ENCODE measurements at regions not wholly inside any gene's neighbourhood (a gene's known extent, or its start where the extent isn't known, plus 50 kb on each side); places are given as distances from the start of the nearest gene placed in this dataset.
"Not testable (repeated sequence)": the region's sequence is repeated elsewhere in the genome, so short reads cannot be mapped to it uniquely, and the experiment has no call there.

DNA sequence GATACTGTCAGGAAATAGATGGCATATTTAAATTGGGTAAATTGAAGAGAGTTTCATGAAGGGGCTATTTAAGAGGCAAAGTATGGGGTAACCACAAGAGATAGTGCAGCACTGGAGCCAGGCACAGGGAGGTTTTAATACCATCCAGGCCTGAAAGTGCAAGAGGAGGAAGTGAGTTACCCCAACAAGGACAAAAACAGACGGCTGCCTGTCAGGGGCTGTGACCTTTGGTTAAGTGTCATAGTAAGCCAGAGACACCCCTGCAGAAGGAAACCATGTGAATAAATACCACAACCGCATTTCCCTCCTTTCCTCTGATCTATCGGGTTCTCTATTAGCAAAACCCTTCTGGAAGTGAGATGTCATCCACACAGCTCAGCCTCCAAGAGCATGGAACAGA is 122.0 kb upstream of the DHRS4 start:
- no peak for DNase-seq (ENCODE audit: low spot score)

DNA sequence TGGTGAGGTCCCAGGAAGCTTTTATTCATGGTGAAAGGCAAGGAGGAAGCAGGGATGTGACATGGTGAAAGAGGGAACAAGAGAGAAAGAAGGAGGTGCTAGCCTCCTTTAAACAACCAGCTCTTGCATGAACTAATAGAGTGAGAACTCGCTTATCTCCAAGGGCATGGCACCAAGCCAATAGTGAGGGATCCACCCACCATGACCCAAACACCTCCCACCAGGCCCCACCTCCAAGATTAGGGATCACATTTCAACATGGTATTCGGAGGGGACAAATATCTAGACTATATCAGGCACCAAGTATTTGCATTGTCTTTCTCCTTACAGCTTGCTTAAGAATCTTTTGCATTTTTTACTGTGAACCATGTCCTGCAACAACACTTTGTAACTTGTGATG is 91.9 kb upstream of the DHRS4 start:
- DNase-seq (ENCODE audit: low spot score): no peak

DNA sequence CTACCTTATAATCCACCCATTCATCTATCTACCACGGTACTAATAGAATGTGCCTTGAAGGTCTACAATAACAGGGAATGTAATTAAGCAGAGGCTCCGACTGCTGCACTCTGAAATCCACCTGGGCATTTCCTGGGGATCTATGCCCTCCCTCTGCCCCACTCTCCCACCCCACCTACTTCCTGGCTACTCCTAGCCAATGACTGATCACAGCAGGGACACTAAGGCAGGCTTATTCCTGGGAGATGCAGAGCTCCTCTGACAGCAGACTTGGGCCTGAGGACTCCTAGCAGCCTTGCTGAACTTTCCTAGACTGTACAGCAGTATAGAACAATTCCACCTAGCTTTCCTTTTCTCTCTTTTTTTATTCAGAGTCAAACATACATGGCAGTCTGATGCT is 91.1 kb upstream of the DHRS4 start:
- no peak for DNase-seq (ENCODE audit: low spot score)

DNA sequence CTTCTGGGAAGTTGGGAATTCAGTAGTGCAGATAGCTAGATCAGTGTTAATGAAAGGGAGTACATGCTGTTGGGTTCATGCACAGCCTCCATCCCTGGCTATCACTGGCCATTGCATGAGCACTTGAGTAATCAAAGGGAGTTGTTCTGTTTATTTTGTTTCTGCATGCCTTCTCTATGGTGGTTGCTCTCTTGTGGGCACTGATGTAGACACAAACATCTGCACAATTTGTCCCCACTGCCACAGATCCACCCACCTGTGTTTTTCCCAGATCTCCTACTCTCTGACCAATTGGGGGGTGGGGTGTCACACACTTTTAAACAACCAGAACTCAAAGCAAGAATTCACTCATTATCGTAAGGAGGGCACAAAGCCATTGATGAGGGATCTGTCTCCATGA is 89.7 kb upstream of the DHRS4 start:
- DNase-seq (ENCODE audit: low spot score): no peak

DNA sequence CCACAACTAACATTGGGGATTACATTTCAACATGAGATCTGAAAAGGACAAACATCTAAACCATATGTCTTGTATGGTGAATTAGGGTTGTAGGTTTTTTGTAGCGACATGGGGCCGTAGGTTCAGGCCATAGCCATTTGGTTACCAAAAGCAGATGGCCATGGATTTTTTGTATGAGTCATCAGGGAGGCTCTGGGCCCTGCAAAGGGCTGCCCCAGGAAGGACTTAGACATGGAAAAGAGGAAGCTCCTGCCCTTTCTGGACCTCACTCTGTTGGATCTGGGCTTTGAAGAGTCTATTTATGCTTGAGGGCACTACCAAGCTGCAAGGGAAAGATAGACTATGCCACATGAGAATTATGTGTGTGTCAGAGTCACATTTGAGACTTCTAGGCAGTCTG is 89.3 kb upstream of the DHRS4 start:
- DNase-seq (ENCODE audit: low spot score): no peak

DNA sequence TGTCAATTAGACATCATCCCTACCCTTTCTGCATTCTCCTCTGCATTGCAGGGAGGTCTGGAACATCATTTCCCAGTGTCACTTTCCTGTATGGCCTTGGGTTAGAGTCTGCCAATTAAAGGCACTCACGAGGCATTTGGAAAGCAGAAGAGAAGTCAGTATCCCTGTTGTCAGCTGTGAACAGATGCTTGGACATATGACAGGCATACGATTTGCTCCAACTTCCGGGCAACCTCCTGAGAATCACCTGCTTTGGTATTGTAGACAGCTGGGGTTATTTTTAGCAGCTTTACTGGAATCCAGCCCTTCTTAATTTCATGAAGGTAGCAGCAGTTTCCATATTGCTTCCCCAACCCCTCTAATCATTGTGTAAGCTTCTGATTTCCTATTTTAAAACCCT is 88.7 kb upstream of the DHRS4 start:
- DNase-seq (ENCODE audit: low spot score): no peak

DNA sequence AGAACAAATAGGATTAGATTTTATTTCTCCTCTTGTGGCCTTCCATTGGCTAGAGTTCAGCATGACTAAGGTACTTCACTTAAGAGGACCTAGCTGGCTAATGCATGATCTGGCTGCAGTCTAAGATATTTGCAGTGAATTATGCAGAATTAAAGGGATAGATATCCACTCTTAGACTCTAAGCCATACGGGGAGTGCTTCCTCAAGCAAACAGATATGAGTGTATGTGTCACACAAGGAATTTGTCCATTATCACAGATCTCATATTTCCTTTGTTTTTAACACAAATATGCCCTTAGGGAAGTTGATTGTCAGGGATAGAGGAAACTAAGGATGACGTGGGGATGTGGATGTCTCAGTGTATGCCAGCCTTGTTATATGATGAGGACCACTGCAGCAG is 88.1 kb upstream of the DHRS4 start:
- DNase-seq (ENCODE audit: low spot score): no peak

DNA sequence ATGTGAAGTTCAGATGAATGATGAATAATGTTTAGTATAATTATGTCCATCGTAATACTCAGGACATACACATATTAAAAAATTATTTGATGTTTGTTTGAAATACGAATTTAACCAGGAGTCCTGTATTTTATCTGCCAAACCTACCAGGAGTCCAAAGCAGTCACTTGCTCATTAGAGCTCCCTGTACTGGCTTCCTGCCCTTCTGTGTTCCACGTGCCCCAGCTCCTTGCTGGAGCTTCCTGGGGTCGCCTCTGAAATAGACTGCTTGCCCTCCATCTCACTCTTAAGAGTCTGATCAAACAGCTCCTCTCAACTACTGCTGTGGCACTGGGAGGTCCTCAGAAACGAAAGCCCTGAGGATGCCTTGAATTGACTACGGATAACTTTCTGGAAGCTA is 87.3 kb upstream of the DHRS4 start:
- no peak for DNase-seq (ENCODE audit: low spot score)

DNA sequence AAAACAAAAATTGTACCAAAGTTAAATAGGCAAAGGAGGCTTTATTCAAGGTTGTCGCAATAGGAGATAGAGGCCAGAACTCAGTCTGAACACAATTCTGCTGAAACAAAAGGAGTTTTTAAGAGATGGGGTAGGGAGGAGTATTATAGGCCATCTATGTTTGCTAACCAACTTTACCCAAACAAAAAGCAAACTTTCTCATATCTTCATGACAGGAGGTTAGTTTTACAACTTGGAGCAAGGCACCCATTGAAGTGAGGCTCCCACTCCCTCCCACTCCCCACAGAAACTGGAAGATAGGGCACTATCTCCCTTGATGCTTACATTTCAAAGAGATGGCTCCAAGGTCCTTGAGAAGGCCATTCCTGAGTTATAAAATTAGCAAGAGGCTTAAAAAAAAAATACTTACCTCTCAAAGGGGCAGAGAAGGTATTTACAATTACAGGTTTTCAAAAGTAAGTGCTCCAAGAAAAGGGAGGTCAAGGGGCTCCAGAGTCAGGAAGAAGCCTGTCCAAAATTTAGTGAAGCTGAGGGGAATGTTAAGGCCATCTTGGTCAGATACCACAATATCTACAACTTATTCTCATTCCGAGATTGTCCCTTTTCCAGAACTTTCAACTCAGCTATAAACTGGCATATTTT is 84.4 kb upstream of the DHRS4 start:
- DNase-seq (ENCODE audit: low spot score): no peak

DNA sequence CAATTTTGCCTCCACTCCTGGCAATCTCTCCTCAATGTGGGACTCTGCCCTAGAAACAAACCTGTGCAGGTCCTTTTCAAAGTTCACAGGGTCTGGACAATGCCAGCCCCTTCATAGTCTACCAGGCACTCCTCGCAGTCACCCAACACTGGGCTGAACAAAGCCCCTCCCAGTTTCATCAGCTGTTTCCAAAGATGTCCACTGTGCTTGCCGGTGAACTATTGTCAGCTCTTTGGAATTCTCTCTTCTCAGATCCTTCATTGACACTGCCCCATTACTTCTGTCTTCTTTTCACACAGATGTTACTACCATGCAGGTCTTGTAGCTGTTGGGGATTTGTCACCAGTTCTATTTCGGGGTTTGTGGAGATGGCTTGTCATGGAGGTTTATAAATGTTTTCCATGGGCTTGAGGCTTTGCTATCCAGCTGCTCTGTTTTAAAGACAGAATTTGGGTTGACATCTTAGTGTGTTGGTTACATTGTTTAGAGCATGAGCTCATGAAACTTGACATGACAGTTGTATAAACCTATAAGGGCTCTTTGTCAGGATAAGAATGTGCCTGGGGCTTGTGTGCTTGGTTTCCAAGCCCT is 77.3 kb upstream of the DHRS4 start:
- DNase-seq (ENCODE audit: low spot score): no peak

DNA sequence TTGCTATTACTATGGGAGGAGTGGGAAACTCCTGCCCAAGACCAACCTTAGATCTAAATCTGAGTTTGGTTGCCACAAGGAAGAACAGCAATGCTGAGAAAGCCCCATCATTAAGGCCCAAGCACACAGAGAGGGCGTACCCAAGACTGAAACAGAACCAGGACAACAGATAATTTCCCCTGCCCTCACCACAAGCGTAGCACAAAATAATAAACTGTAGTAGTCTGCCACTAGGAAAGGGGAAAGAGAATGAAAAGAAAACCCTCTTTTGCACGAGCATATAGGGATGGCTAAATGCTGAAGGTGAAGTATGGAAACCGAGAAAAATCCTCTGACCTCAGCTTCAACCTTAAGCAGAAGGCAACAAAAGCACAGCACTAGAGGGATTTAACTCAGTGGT is 76.5 kb upstream of the DHRS4 start:
- no peak for DNase-seq (ENCODE audit: low spot score)

DNA sequence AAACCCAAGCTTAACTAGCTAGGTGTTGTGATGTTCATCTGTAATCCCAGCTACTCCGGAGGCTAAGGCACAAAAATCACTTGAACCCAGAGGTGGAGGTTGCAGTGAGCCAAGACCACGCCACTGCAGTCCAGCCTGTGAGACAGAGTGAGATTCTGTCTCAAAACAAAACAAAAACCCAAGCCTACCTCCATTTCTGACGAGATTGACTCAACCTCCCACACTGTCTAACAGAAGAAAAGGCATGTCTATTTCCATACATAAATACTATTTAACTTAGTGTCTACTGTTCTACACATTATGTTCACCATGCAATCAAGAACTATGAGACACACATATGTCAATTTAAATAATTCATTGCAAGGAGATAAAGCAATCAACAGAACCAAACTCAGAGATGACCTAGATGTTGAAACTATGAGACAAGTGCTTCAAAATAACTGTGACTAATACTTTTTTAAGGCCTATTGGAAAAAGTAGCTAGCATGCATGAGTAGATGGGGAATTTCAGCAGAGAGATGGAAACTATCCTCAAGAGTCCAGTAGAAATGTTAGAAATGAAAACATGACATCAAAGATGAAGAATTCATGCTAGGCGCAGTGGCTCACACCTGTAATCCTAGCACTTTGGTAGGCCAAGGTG is 75.9 kb upstream of the DHRS4 start:
- DNase-seq (ENCODE audit: low spot score): no peak

DNA sequence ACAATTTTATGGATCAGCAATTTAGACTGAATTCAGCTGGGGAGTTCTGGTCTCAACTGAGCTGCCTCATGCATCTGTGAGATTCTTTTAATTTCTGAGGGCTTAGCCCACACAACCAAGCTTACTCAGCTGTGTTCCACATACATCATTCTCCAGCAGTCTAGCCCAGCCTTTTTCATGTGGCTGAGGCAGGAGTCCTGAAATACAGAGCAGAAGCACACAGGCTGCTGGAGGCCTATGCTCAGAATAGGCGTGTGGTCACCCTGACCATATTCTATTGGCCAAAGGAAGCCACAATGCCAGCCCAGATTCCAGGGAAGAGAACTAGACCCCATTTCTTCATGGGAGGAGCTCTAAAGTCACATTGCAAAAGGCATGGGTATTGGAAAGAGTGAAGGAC is 72.3 kb upstream of the DHRS4 start:
- DNase-seq (ENCODE audit: low spot score): no peak

DNA sequence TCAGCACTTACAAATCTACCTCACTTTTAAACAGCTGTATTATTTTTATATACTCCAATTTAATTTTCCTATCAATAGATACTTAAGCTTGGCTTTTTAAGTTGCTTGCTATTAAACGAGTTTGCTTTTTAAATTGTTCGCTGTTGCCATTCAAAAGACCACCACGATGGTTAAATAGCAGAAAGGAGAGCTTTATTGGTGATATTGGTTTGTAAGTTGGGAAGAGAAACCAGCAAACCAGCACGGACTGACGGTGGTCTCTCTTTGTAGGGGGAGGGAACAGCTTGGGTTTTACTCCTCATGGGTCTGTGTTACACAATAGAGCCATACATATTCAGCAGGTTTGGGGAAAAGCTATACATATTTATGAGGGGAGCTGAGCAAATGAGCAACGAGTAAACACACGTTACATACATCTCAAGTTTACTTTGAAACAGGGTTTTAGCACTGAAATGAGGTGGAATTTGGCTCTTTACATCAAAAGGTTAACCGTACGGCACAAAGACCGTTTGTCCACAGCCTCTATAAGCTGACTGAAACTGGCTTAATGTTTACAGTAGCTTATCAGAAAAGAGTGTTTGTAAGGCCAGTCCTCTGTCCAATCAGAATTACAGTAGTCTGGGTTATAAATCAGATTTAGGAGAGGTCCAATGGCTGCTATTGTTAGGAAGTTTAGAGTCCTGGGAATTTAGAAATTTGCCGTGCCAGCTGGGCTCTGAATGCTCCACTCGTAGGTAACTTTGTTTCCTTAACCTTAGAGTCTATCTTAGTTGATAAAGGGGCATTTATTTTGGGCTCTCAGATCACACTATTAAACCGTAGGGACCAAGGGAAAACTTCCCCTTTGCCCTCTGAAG is 69.7 kb upstream of the DHRS4 start:
- no peak for DNase-seq (ENCODE audit: low spot score)

DNA sequence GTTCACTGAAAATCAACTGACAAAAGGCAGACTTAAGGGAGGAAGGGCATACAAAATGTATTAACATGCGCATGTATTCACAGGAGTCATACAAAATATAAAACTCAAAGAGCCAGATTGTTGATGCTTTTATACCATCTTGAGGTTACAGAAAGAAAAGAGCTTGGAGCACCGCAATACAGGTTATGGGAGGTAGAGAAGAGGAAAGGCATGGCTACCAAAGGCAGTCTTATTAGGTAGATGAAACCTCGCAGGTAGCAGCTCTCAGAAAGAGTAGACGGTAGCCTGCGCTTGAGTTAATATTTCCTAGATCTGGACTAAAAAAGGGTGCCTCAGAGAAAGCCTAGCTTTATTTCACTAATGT is 69.0 kb upstream of the DHRS4 start:
- DNase-seq (ENCODE audit: low spot score): no peak

DNA sequence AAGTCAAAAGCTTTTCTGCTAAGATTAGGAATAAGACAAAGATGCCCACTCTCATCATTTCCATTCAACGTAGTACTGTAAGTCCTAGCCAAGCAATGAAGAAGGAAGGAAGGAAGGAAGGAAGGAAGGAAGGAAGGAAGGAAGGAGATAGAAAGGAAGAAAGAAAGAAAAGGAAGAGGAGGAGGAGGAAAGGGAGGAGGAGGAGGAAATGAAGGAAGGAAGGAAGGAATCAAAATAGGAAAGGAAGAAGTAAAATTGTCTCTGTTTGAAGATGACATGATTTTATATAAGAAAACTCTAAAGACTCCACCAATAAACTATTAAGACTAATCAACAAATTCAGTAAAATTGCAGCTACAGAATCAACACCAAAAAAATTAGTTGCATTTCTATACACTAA is 66.0 kb upstream of the DHRS4 start:
- DNase-seq (ENCODE audit: low spot score): no peak

DNA sequence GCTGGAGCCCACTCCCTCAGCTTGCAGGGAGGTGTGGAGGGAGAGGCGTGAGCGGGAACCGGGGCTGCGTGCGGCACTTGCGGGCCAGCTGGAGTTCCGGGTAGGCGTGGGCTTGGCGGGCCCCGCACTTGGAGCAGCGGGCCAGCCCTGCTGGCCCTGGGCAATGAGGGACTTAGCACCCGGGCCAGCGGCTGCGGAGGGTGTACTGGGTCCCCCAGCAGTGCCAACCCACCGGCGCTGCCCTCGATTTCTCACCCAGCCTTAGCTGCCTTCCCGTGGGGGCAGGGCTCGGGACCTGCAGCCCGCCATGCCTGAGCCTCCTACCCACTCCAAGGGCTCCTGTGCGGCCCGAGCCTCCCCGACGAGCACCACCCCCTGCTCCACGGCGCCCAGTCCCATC is 61.9 kb upstream of the DHRS4 start:
- not testable (repeated sequence) for DNase-seq (ENCODE audit: low spot score)

DNA sequence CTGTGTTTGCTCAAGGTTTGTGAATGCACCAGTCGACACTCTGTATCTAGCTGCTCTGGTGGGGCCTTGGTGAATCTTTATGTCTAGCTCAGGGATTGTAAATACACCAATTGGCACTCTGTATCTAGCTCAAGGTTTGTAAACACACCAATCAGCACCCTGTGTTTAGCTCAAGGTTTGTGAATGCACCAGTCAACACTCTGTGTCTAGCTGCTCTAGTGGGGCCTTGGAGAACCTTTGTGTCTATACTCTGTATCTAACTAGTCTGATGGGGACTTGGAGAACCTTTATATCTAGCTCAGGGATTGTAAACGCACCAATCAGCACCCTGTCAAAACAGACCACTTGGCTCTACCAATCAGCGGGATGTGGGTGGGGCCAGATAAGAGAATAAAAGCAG is 61.3 kb upstream of the DHRS4 start:
- DNase-seq (ENCODE audit: low spot score): not testable (repeated sequence)

DNA sequence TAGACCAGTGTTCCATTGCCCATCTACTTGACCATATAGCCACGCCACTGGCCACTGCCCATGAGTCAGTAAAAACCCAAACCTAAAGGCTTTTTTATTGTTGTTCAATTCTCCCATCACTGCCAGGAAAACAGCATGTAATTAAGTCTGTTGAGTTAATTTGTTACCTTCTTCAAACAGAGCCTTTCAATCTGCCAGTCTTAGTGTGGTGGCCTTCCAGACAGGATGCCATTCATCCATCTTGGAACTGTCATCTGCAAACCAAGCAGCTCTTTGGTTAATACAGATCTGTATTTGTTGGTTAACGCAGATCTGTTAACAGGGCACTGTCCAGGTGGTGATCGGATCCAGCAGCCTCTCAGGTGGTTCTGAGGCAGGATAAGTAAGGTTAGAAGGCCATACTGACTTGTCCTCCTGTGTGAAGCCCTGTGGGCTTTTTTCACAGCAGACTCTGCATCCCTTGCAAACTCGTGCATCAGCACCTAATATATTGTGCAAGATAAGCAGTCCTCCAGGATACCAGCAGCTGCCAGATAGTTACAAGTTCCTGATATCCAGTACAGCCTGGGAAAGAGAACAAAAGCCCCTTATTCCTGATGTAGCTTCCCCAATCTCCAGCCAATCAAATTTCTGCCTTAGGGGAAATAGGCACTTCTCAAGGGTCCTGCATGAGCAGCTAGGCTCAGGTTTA is 59.1 kb upstream of the DHRS4 start:
- DNase-seq (ENCODE audit: low spot score): no peak

DNA sequence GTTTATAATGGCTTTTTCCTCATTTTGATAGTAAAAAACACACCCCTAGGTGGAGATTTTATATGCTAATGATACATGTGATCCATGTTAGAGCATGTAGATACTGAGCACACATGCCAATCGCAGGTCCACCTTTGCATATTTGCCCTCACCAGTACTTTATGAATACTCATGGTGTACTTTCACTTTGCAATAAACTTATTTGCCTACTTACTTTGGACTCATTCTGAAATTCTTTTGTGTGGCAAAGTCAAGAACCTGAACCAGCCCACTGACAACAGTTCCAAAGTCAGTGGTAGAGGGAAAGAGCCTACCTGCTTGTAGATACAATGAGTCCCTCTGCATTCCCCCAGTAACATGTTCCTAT is 58.5 kb upstream of the DHRS4 start:
- no peak for DNase-seq (ENCODE audit: low spot score)

DNA sequence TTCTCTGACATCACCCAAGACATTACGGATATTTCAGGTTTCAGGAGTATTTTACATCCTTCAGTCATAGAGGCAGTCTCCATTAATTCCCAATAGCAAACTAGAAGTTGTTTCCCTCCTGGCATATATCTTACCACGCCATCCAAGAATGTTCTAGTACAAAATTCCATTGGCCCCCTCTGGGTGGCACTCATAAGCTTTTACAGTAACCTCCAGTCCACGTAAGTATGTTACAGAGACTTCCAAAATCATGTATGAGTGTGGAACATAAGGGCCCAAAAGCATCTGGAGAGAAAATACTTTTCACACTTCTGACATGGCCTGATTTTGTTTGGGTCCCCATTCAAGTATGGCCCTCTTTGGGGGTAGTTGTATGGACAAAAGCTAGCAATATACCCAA is 58.1 kb upstream of the DHRS4 start:
- DNase-seq (ENCODE audit: low spot score): no peak

DNA sequence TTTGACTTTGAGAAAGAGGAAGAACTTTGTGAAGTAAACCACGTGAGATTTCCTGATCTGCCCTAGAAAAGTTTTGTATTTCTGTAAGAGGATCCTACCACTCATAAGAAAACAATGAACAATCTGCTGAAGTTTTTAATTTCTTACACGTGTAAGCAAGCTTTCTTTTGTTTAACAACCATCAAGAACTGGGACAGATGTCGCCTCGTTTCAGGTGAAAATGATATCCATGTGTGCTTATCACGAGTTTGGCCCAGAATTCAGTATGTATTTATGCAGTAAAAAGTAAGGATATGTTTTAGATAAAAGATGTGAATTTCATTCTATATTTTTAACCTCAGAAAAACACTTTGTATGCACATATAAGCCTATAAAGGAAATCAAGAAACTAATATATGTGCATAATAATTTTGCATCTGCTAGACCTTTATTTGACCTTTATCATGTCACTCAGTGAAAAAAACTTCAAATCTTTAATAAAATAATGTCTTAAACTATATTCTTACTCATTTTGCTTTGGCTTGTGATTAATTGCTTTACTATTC is 56.9 kb upstream of the DHRS4 start:
- no peak for DNase-seq (ENCODE audit: low spot score)
